PC-9 (cell line): ENCODE measurements at regions not wholly inside any gene's neighbourhood (a gene's known extent, or its start where the extent isn't known, plus 50 kb on each side); places are given as distances from the start of the nearest gene placed in this dataset.

Experiments
- BruUV-seq: library from RNA; stranded (reverse); fragments of 400-500 nt; replicated peaks from 2 replicates; lab custom pipeline; 2021; lab: Mats Ljungman, UMichigan
- CTCF ChIA-PET: fragments of 300-600 bp; sonication (Branson Sonifier 250); formaldehyde crosslinking; loops from one replicate; lab custom pipeline; 2022; ENCODE audit warnings: antibody characterized with exemption; lab: Charles Lee
- POLR2A ChIA-PET: fragments of 300-600 bp; sonication (Branson Sonifier 250); formaldehyde crosslinking; loops from one replicate; lab custom pipeline; 2022; ENCODE audit warnings: antibody characterized with exemption; ENCODE audit not compliant: unreplicated experiment; lab: Charles Lee
- DNase-seq, 2 experiments: peaks; one replicate each; pipeline versions ENCODE4 v3.0.0 to v3.0.0-alpha.2; 2015 to 2022; ENCODE audit warnings: mixed read lengths in 1 of 2
- H2AFZ ChIP-seq: fragments of 200-600 bp; sonication (generic); 2 replicates; pipeline ENCODE4 v1.8.1; 2017; ENCODE audit warnings: antibody characterized with exemption
- H3F3A ChIP-seq: fragments of 200-600 bp; sonication (generic); 2 replicates; pipeline ENCODE4 v1.8.1; 2017; ENCODE audit warnings: antibody characterized with exemption, mild to moderate bottlenecking, low read depth; ENCODE audit not compliant: insufficient read depth
- H3K27ac ChIP-seq: fragments of 200-600 bp; sonication (generic); 2 replicates; pipeline ENCODE4 v1.6.1; 2016; ENCODE audit warnings: mixed run types
- H3K27me3 ChIP-seq: fragments of 200-600 bp; sonication (generic); 2 replicates; pipeline ENCODE4 v1.6.1; 2016; ENCODE audit warnings: low read depth, mixed run types; ENCODE audit not compliant: insufficient read depth
- H3K36me3 ChIP-seq: fragments of 200-600 bp; sonication (generic); 2 replicates; pipeline ENCODE4 v1.6.1; 2016; ENCODE audit warnings: low read depth, mixed run types
- H3K4me1 ChIP-seq: fragments of 200-600 bp; sonication (generic); replicated peaks from 2 replicates; pipeline ENCODE4 v1.6.1; 2016; ENCODE audit warnings: mixed run types; ENCODE audit not compliant: insufficient read depth
- H3K4me2 ChIP-seq: fragments of 200-600 bp; sonication (generic); 2 replicates; pipeline ENCODE4 v1.6.1; 2017; ENCODE audit warnings: mixed run types
- H3K4me3 ChIP-seq: fragments of 200-600 bp; sonication (generic); 2 replicates; pipeline ENCODE4 v1.6.1; 2016; ENCODE audit warnings: mixed run types
- H3K79me2 ChIP-seq: fragments of 200-600 bp; sonication (generic); 2 replicates; pipeline ENCODE4 v1.6.1; 2017; ENCODE audit warnings: low read depth, mixed run types
- H3K9me2 ChIP-seq: fragments of 200-600 bp; sonication (generic); 2 replicates; pipeline ENCODE4 v1.8.1; 2017; ENCODE audit warnings: mild to moderate bottlenecking; ENCODE audit not compliant: insufficient read depth
- H3K9me3 ChIP-seq: fragments of 200-600 bp; sonication (generic); 2 replicates; pipeline ENCODE4 v1.8.1; 2016; ENCODE audit warnings: low read depth; ENCODE audit not compliant: insufficient read depth
- H4K20me1 ChIP-seq: fragments of 200-600 bp; sonication (generic); 2 replicates; pipeline ENCODE4 v1.8.1; 2017; ENCODE audit not compliant: insufficient read depth
- CTCF ChIP-seq: fragments of 200-600 bp; sonication (generic); conservative IDR thresholded peaks from 2 replicates; pipeline ENCODE4 v1.6.1; 2017; ENCODE audit warnings: mixed run types, antibody characterized with exemption, mild to moderate bottlenecking, moderate library complexity
- EZH2 ChIP-seq: fragments of 200-600 bp; sonication (generic); IDR thresholded peaks from 2 replicates; pipeline ENCODE4 v1.8.0; 2017; ENCODE audit warnings: antibody characterized with exemption, low read depth
- intact Hi-C: fragments of 100-400 bp; cut with micrococcal nuclease; formaldehyde crosslinking; loops from one replicate; pipeline ENCODE4 v1.10.0; 2022; ENCODE audit not compliant: unreplicated experiment

- Histone ChIP-seq H3F3A (no peaks in the 10 kb centered on the region), H3K4me1 (no peaks in the 10 kb centered on the region), H2AFZ (no peak overlapping the region), H3K9me3 (no peaks in the 10 kb centered on the region), H3K4me2 (no peak overlapping the region), H3K27ac (no peak overlapping the region), H3K9me2 (no peaks in the 10 kb centered on the region), H4K20me1 (no peaks in the 10 kb centered on the region), H3K4me3 (no peak overlapping the region), H3K79me2 (no peaks in the 10 kb centered on the region), H3K27me3 (no peaks in the 10 kb centered on the region), H3K36me3 (no peaks in the 10 kb centered on the region)
- ChIA-PET CTCF (no interaction called here), POLR2A (no interaction called here)
- intact Hi-C loops, result no loop called here
- TF ChIP-seq CTCF, result no peak
- TF ChIP-seq EZH2, result no peak
- no TSS peak for BruUV-seq
- no peak for DNase-seq
These were observed 61.7 kb upstream of the PPP2R2B start for GRCh38 chr5:146940295-146940694.

GRCh38 chr5:146944019-146944418 is 65.5 kb upstream of the PPP2R2B start:
- no peak overlapping the region for H3K4me3 ChIP-seq
- no TSS peak for BruUV-seq
- ChIA-PET POLR2A (no interaction called here), CTCF (no interaction called here)
- no peaks in the 10 kb centered on the region for H3K9me2 ChIP-seq
- H3K79me2 ChIP-seq, result no peaks in the 10 kb centered on the region
- H4K20me1 ChIP-seq, result no peaks in the 10 kb centered on the region
- intact Hi-C loops, result no loop called here
- no peaks in the 10 kb centered on the region for H3K4me1 ChIP-seq
- DNase-seq, result no peak
- H3K4me2 ChIP-seq, result no peak overlapping the region
- no peaks in the 10 kb centered on the region for H3K36me3 ChIP-seq
- H2AFZ ChIP-seq, result no peak overlapping the region
- no peaks in the 10 kb centered on the region for H3K27me3 ChIP-seq
- no peaks in the 10 kb centered on the region for H3F3A ChIP-seq
- no peak overlapping the region for H3K27ac ChIP-seq
- H3K9me3 ChIP-seq, result no peaks in the 10 kb centered on the region
- TF ChIP-seq CTCF (no peak), EZH2 (no peak)

GRCh38 chr5:146944764-146945616 is 66.4 kb upstream of the PPP2R2B start:
- no TSS peak for BruUV-seq
- Histone ChIP-seq H3K27ac (no peak overlapping the region), H3K9me2 (no peaks in the 10 kb centered on the region)

More at GRCh38 chr5:146944764-146945616, 66.4 kb upstream of the PPP2R2B start:
- no peak for TF ChIP-seq EZH2
- TF ChIP-seq CTCF, result no peak
- no peaks in the 10 kb centered on the region for H3K27me3 ChIP-seq
- no peaks in the 10 kb centered on the region for H4K20me1 ChIP-seq
- H3K4me1 ChIP-seq, result no peaks in the 10 kb centered on the region
- H3K79me2 ChIP-seq, result no peaks in the 10 kb centered on the region
- H3K4me3 ChIP-seq, result no peak overlapping the region
- no peak for DNase-seq
- H3F3A ChIP-seq, result no peaks in the 10 kb centered on the region
- intact Hi-C loops, result no loop called here
- H2AFZ ChIP-seq, result no peak overlapping the region
- H3K4me2 ChIP-seq, result no peak overlapping the region
- ChIA-PET POLR2A (no interaction called here), CTCF (no interaction called here)
- H3K36me3 ChIP-seq, result no peaks in the 10 kb centered on the region
- H3K9me3 ChIP-seq, result no peaks in the 10 kb centered on the region
